Endodermal cell (in vitro differentiated cells): ENCODE measurements at regions not wholly inside any gene's neighbourhood (a gene's known extent, or its start where the extent isn't known, plus 50 kb on each side); places are given as distances from the start of the nearest gene placed in this dataset.

Experiments
- DNase-seq: peaks from one replicate; pipeline ENCODE4 v3.0.0-alpha.2; 2017
- H3K27ac ChIP-seq: 2 replicates; pipeline ENCODE4 v1.5.1; 2013; ENCODE audit warnings: mild to moderate bottlenecking, low read depth, low read length, moderate library complexity
- H3K27me3 ChIP-seq: 2 replicates; pipeline ENCODE4 v1.6.1; 2013; ENCODE audit warnings: mild to moderate bottlenecking, low read length, moderate library complexity; ENCODE audit not compliant: insufficient read depth, control insufficient read depth, poor library complexity, severe bottlenecking
- H3K36me3 ChIP-seq: 2 replicates; pipeline ENCODE4 v1.7.0; 2013; ENCODE audit warnings: mild to moderate bottlenecking, low read length, moderate library complexity; ENCODE audit not compliant: control insufficient read depth, insufficient read depth
- H3K4me1 ChIP-seq: one replicate; pipeline ENCODE4 v1.7.0; 2013; ENCODE audit warnings: low read length; ENCODE audit not compliant: control insufficient read depth, insufficient read depth
- H3K4me3 ChIP-seq: 2 replicates; pipeline ENCODE4 v1.5.1; 2013; ENCODE audit warnings: mild to moderate bottlenecking, low read length, moderate library complexity
- H3K9ac ChIP-seq: 2 replicates; pipeline ENCODE4 v1.6.1; 2013; ENCODE audit warnings: mild to moderate bottlenecking, low read length, moderate library complexity; ENCODE audit not compliant: poor library complexity, severe bottlenecking; ENCODE audit errors: extremely low read depth
- H3K9me3 ChIP-seq: 2 replicates; pipeline ENCODE4 v1.6.1; 2013; ENCODE audit warnings: mild to moderate bottlenecking, low read length, moderate library complexity; ENCODE audit not compliant: control insufficient read depth
- H3K27ac Mint-ChIP-seq: 2 replicates; pipeline ENCODE4 v1.8.0; 2020; ENCODE audit warnings: mixed read lengths
- H3K27me3 Mint-ChIP-seq: 2 replicates; pipeline ENCODE4 v1.8.0; 2021; ENCODE audit warnings: mild to moderate bottlenecking, mixed read lengths; ENCODE audit not compliant: insufficient read depth
- H3K36me3 Mint-ChIP-seq: 2 replicates; pipeline ENCODE4 v1.8.0; 2020; ENCODE audit warnings: low read depth, mixed read lengths
- H3K4me1 Mint-ChIP-seq: 2 replicates; pipeline ENCODE4 v1.8.0; 2020; ENCODE audit warnings: mixed read lengths
- H3K4me3 Mint-ChIP-seq: 2 replicates; pipeline ENCODE4 v1.8.0; 2020; ENCODE audit warnings: mild to moderate bottlenecking, moderate library complexity, mixed read lengths
- H3K9me3 Mint-ChIP-seq: 2 replicates; pipeline ENCODE4 v1.8.0; 2020; ENCODE audit warnings: mild to moderate bottlenecking, mixed read lengths
- CTCF ChIP-seq: fragments of 200-600 bp; sonication (generic); conservative IDR thresholded peaks from 2 replicates; pipeline ENCODE4 v1.5.0; 2021; ENCODE audit warnings: antibody characterized with exemption, mild to moderate bottlenecking
- WGBS, 2 experiments: methylation state at CpG; one replicate each; pipeline versions ENCODE4 v1.1.5 to v1.1.7; 2013; ENCODE audit warnings: missing lambda C conversion rate in 2 of 2, mixed read lengths in 1 of 2; ENCODE audit not compliant: insufficient coverage in 1 of 2, insufficient read length in 1 of 2; 5-methylcytosine and 5-hydroxymethylcytosine counted together

GRCh38 chr4:36445480-36445879, 164.1 kb downstream of the DTHD1 start:
- Histone ChIP-seq H3K27ac (no peak overlapping the region), H3K9me3 (no peaks in the 10 kb centered on the region), H3K4me1 (no peaks in the 10 kb centered on the region), H3K36me3 (no peaks in the 10 kb centered on the region), H3K27me3 (no peaks in the 10 kb centered on the region), H3K9ac (no peak overlapping the region), H3K4me3 (no peak overlapping the region)
- no peak overlapping the region for H3K4me3 Mint-ChIP-seq
- H3K27me3 Mint-ChIP-seq: no peaks in the 10 kb centered on the region
- no peak for DNase-seq
- peaks cover 8% of the 10 kb centered on the region for H3K4me1 Mint-ChIP-seq
- peaks cover 2% of the 10 kb centered on the region for H3K9me3 Mint-ChIP-seq
- WGBS, 2 experiments: 92% methylated on average over 2 of the region's 2 CpGs; no CpG with 5 or more reads in 1 of the 2 experiments
- no peak overlapping the region for H3K27ac Mint-ChIP-seq
- no peaks in the 10 kb centered on the region for H3K36me3 Mint-ChIP-seq
- TF ChIP-seq CTCF: no peak

GRCh38 chr4:36446275-36446674, 164.9 kb downstream of the DTHD1 start:
- no peaks in the 10 kb centered on the region for H3K36me3 Mint-ChIP-seq
- Histone ChIP-seq H3K27me3 (no peaks in the 10 kb centered on the region), H3K4me1 (no peaks in the 10 kb centered on the region), H3K9ac (no peak overlapping the region), H3K9me3 (no peaks in the 10 kb centered on the region), H3K36me3 (no peaks in the 10 kb centered on the region), H3K27ac (no peak overlapping the region), H3K4me3 (no peak overlapping the region)
- no peaks in the 10 kb centered on the region for H3K27me3 Mint-ChIP-seq
- H3K4me3 Mint-ChIP-seq: no peak overlapping the region
- no peak for DNase-seq
- TF ChIP-seq CTCF: no peak
- no peaks in the 10 kb centered on the region for H3K9me3 Mint-ChIP-seq
- H3K27ac Mint-ChIP-seq: no peak overlapping the region
- peaks cover 8% of the 10 kb centered on the region for H3K4me1 Mint-ChIP-seq
- WGBS, 2 experiments: 77% methylated on average over 2 of the region's 3 CpGs; no CpG with 5 or more reads in 1 of the 2 experiments

DNA sequence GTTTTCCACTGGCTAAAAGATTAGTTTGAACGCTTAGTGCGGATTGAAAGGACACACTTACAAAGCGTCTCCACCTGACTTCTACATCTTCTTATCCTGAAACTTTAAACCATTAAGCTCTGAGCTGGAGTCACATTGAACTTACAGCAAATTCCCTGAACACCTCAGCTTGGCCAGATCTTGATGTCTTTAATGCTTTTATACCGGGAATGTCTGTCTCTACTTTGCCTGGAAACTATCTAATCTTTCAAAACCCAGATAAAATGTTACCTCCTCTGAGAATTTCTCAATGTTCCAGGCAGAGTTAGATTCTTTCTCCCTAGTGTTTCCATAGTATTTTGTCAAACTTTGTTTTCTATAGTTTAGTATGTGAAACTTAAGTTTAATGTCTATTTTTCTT, 179.9 kb downstream of the DTHD1 start:
- no peaks in the 10 kb centered on the region for H3K4me1 ChIP-seq

More for the DNA sequence above, 179.9 kb downstream of the DTHD1 start:
- no peak overlapping the region for H3K4me3 ChIP-seq
- H3K27me3 ChIP-seq: no peaks in the 10 kb centered on the region
- Mint-ChIP-seq H3K4me1 (no peaks in the 10 kb centered on the region), H3K27me3 (no peaks in the 10 kb centered on the region), H3K4me3 (no peak overlapping the region), H3K36me3 (no peaks in the 10 kb centered on the region), H3K9me3 (peaks cover 2% of the 10 kb centered on the region), H3K27ac (no peak overlapping the region)
- no peak for TF ChIP-seq CTCF
- no peaks in the 10 kb centered on the region for H3K36me3 ChIP-seq
- H3K27ac ChIP-seq: no peak overlapping the region
- H3K9me3 ChIP-seq: no peaks in the 10 kb centered on the region
- no peak overlapping the region for H3K9ac ChIP-seq
- DNase-seq: no peak
- 85 to 94% methylated on average over 2 to 4 of the region's 4 CpGs for WGBS, 2 experiments
